ENCODE measurements at regions not wholly inside any gene's neighbourhood (a gene's known extent, or its start where the extent isn't known, plus 50 kb on each side); places are given as distances from the start of the nearest gene placed in this dataset.

DNA sequence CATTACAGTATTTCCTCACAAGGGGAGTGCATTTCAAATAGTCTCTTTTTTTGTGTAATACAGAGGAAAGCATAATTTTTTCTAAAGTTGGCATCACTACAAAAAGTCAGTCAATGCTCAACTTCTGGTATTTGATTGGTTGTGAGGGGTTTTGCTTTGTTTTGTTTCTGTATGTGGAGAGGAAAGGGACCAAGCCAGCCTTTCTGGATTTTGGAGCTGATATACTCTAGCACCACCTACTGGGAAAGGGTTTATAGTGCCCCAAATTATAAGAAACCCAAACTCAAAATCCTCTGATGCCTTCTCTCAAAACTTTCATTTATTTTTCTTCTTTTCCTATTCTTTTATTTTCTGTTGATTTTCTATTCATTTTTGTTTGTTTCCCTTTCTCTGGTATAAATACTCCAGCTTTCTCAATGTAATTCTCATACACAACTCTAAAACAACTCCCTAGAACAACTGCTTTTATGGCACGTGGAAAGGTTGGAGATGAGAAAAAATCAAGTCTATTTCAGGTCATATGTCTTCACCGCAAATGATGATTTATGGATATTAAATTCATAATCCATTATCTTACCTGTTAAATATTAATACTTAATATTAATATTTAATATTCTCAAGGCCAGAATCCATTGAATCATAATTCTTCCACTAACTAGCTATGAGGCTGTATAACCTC, 69.5 kb upstream of the ANXA1 start:
- TF ChIP-seq, protein P1, sequence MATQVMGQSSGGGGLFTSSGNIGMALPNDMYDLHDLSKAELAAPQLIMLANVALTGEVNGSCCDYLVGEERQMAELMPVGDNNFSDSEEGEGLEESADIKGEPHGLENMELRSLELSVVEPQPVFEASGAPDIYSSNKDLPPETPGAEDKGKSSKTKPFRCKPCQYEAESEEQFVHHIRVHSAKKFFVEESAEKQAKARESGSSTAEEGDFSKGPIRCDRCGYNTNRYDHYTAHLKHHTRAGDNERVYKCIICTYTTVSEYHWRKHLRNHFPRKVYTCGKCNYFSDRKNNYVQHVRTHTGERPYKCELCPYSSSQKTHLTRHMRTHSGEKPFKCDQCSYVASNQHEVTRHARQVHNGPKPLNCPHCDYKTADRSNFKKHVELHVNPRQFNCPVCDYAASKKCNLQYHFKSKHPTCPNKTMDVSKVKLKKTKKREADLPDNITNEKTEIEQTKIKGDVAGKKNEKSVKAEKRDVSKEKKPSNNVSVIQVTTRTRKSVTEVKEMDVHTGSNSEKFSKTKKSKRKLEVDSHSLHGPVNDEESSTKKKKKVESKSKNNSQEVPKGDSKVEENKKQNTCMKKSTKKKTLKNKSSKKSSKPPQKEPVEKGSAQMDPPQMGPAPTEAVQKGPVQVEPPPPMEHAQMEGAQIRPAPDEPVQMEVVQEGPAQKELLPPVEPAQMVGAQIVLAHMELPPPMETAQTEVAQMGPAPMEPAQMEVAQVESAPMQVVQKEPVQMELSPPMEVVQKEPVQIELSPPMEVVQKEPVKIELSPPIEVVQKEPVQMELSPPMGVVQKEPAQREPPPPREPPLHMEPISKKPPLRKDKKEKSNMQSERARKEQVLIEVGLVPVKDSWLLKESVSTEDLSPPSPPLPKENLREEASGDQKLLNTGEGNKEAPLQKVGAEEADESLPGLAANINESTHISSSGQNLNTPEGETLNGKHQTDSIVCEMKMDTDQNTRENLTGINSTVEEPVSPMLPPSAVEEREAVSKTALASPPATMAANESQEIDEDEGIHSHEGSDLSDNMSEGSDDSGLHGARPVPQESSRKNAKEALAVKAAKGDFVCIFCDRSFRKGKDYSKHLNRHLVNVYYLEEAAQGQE (IDR thresholded peaks at IDR 0.05; ENCODE audit: insufficient replicate concordance, low read depth): no peak
- peak; percentile 47 for TF ChIP-seq CTCF (IDR thresholded peaks at IDR 0.05; ENCODE audit: insufficient read depth, low read length)
- TF ChIP-seq POLR2AphosphoS5 (IDR thresholded peaks at IDR 0.05; ENCODE audit: low read depth): no peak
- no peak for TF ChIP-seq GABPA (IDR thresholded peaks at IDR 0.05; ENCODE audit: low read depth)
- TF ChIP-seq SPI1 (IDR thresholded peaks at IDR 0.05; ENCODE audit: borderline replicate concordance, low read depth): no peak

Measured in HL-60 (cell line).